ENCODE measurements at regions not wholly inside any gene's neighbourhood (a gene's known extent, or its start where the extent isn't known, plus 50 kb on each side); places are given as distances from the start of the nearest gene placed in this dataset.

DNA sequence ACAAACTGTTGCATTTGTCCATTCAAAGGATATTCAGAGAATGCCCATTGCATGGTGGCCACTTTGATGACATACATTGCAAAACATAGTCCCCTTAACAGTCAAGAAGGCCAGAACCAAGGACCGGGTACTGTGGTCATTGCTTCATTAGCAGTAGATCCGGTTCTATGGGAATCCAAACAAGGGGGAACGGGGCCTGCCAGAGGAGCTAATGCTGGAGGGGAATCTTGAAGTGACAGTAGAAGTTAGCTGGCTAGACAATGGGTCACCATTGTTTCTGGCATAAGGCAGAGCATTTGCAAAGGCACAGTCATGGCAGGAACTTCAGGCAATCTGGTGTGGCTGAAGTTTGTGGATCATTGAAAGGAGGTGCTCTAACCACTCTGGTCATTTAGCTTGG is 279.7 kb downstream of the SS18 start:
- no peak for DNase-seq (ENCODE audit: low read depth)

GRCh38 chr18:25805939-25806338 is 284.5 kb downstream of the SS18 start:
- DNase-seq (ENCODE audit: low read depth): no peak

- no peak for DNase-seq (ENCODE audit: low read depth)
Observed at GRCh38 chr18:25805323-25805722, 285.1 kb downstream of the SS18 start.

- no peak for DNase-seq (ENCODE audit: low read depth)
Observed at GRCh38 chr18:25799231-25799630, 291.2 kb downstream of the SS18 start.

DNA sequence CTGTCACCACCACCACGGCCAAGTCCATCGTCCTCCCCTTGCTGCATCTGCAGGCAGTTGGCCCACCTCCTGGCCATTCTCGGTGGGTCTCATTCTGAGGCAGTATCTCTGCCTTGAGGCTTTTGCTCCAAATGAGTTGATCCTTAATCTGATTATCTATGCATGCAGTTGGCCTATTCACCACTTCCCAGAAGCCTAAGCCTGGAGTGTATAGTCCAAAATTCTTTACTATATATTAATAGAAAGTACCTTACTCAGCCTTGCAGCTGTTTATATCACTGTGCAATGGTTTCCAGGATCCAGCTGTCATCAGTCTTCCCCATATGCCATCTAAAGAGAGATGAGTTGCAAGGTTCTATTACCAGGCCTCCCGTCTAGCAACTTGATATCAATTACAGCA is 292.4 kb downstream of the SS18 start:
- no peak for DNase-seq (ENCODE audit: low read depth)

GRCh38 chr18:25795213-25795612 is 295.2 kb downstream of the SS18 start:
- DNase-seq (ENCODE audit: low read depth): no peak

DNA sequence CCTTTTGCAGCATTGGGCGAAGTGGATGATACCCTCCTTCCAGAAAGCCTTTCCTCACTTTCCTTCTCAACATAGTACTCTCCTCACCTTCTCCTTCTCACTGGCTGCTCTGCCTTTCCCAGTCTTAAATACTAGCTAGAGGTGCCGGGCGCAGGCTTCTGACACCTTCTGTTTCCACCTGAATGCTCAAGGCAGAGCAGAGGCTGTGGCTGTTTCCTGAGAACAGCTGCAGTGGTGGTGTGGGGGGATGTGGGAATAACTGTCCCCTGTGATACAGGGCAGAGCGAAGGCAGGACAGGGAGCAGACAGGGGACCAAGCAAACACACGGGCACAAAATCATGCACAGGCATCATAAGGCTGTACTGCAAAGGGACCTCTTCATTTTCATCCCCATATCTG is 303.1 kb downstream of the SS18 start:
- no peak for DNase-seq (ENCODE audit: low read depth)

GRCh38 chr18:25786758-25787157 is 303.7 kb downstream of the SS18 start:
- no peak for DNase-seq (ENCODE audit: low read depth)

GRCh38 chr18:25780105-25780504 is 310.3 kb downstream of the SS18 start:
- no peak for DNase-seq (ENCODE audit: low read depth)

GRCh38 chr18:25771796-25772195 is 318.6 kb downstream of the SS18 start:
- DNase-seq (ENCODE audit: low read depth): no peak

DNA sequence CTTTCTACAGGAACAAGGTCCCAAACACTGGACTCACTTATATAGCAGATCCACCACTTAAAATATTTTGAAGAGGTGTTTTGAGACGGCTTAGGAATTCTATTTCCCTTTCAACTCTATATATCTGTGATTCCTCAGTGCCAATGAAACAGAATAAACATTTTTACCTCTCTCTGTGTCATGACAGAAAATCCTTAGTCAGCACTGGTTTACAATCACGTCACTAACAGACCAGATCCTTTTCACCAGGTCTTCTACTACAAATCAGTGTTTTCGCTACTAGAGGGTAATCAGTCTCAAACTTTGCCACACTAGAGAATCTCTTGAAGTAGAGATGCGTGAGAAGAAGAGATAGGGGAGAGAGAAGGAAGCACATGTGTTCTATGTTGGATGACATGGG is 325.6 kb downstream of the SS18 start:
- DNase-seq (ENCODE audit: low read depth): no peak

GRCh38 chr18:25759111-25759510 is 331.3 kb downstream of the SS18 start:
- DNase-seq (ENCODE audit: low read depth): no peak

DNA sequence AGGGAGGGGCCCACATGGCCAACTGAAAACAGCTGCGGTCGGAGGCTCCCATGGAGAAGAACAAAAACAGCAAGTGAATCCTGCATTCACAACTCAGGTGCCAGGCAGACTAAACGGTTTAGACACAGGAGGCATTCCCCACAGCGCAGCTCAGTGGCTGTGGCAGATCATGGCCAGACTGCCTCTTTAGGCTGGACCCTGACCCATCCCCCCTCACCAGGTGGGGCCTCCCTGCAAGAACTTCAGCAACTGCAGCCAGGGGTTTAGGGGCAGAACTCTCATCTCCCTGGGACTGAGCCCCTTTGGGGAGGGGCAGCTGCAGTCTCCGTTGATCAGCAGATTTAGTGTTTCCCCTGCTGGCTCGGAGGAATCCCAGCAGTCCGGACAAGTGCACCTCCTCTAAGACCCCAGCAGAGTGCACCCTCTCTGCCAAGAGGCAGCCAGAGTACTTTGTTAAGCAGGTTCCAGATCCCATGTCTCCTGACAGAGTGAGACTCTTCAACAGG is 346.7 kb downstream of the SS18 start:
- no peak for DNase-seq (ENCODE audit: low read depth)

- DNase-seq (ENCODE audit: low read depth): no peak
Observed at GRCh38 chr18:25739376-25739775, 351.0 kb downstream of the SS18 start.

DNA sequence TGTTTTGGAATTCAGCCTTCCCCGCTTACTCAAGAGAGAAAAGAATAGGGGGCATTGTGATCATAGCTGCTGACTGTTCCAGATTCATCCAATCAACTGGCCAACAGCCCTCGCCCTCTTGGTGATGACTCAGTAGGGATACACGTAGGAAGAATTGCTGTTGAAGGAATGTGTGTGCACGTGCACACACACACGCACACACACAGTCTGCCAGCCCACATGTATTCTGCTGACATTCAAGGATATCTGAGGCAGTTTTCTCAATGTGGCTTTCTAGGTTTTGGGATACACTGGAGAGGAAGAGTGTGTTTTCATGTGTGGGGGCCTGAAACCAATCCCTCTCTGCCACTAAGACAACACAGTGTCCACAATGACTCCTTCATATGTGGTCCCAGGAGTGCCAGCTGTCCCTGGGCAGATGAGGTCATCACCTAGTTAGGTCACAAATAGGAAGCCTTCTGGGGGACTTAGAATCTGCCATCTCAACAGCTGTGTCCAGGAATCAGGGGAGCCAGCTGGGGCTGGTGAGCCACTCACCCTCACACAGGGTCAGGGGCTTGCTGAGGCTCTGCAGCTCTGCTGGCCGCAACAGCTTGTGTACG is 352.6 kb downstream of the SS18 start:
- no peak for DNase-seq (ENCODE audit: low read depth)

- DNase-seq (ENCODE audit: low read depth): no peak
Observed at GRCh38 chr18:25736516-25736915, 353.9 kb downstream of the SS18 start.

- no peak for DNase-seq (ENCODE audit: low read depth)
Observed at GRCh38 chr18:25735459-25735858, 355.0 kb downstream of the SS18 start.

DNA sequence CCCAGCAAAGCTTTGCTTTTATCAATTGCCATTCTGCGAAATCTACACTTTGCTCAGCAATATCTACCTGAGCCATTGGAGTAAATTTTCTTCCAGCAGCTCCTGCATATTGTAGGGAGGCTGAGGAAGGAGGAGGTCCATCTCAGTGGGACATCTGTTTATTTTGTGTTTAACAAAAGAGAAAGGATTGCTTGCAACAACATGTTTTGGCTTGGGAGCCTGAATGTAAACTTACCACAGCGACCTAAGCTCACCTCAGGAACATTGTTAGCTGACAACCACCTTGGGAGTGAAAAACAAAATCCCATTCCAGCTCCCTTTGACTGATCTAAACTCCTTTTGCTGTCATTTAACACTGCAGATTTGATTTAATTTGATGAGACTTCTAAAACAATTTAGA is 356.1 kb downstream of the SS18 start:
- no peak for DNase-seq (ENCODE audit: low read depth)

- DNase-seq (ENCODE audit: low read depth): no peak
Observed at GRCh38 chr18:25732862-25733261, 357.6 kb downstream of the SS18 start.

- no peak for DNase-seq (ENCODE audit: low read depth)
Observed at GRCh38 chr18:25729072-25729471, 361.3 kb downstream of the SS18 start.

GRCh38 chr18:25727281-25727985 is 363.0 kb downstream of the SS18 start:
- DNase-seq (ENCODE audit: low read depth): no peak

DNA sequence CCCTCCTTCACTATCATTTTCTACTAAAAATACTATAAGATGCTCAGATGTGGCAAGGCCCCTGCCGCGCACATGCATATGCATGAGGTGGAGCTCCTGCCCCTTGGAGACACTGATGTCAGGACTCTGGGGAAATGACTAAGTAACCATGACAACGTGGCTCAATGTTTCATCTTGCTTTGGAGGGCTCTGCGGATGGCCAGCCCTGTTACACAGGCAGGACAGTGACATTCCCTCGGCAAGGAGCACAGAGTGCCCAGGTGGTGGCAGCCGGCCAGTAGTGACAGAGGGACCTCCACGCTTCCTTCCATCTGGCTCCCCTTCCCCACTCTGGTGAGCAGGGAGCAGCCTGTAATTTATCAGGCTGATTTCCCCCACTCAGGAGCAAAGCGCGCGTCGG is 364.1 kb downstream of the SS18 start:
- DNase-seq (ENCODE audit: low read depth): no peak

DNA sequence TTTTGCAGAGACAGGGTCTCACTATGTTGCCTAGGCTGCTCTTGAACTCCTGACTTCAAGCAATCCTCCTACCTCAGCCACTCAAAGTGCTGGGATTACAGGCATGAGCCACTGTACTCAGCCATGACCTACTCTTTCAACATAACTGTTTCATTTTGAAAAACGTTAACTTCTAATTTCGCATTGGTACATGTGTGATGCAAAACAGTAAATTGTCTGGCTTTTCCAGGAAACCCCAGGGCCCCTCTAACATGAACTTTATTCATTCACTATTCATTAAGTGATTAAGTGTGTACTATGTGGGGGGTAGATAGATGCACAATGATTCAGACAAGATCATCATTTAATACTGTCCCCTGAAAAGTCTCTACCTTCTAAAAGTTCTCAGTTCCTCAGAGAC is 364.9 kb downstream of the SS18 start:
- no peak for DNase-seq (ENCODE audit: low read depth)

DNA sequence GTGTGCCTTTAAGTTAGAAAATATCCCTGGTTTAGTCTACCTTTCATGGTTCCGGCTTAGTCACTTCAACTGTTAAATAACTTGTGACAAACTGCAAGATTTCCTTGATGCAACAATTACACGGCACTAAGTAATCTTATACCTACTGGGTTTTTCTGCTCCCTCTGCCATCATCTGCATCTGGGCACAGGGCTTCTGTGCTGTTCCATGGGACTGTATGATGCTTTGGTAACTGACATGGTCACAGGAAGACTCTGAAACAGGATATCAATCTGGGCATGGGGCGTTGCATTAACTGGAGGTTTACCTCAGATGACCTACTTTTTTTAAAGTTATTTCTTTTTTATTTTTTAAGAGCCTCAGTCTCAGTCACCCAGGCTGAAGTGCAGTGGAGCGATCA is 365.4 kb downstream of the SS18 start:
- DNase-seq (ENCODE audit: low read depth): no peak
